ENCODE measurements at regions not wholly inside any gene's neighbourhood (a gene's known extent, or its start where the extent isn't known, plus 50 kb on each side); places are given as distances from the start of the nearest gene placed in this dataset.

- no peak for ATAC-seq
- no peaks in the 10 kb centered on the region for H3K9me3 Mint-ChIP-seq
Measured at GRCh38 chr6:45800911-45801310, 214.7 kb downstream of the CLIC5 start.

GRCh38 chr6:45795678-45796077 lies 220.0 kb downstream of the CLIC5 start:
- no peaks in the 10 kb centered on the region for H3K36me3 Mint-ChIP-seq (ENCODE audit: low read depth)
- no peak for TF ChIP-seq CTCF (IDR thresholded peaks at IDR 0.05)
- H3K27me3 Mint-ChIP-seq: peaks cover 7% of the 10 kb centered on the region
- CTCF ChIA-PET: interaction anchor here (0.9 to 1.3 kb wide), 2 partner anchors 15 to 126 kb away, joined by 3 to 4 read pairs; no protein-coding TSS in a partner anchor
- intact Hi-C loops (cut with micrococcal nuclease): no loop called here
- H3K27ac Mint-ChIP-seq: no peak overlapping the region
- POLR2A ChIA-PET: no interaction called here
- H3K4me3 Mint-ChIP-seq: no peak overlapping the region
- H3K9me3 Mint-ChIP-seq: no peaks in the 10 kb centered on the region
- ATAC-seq (no peak), DNase-seq (no peak)
- H3K4me1 Mint-ChIP-seq (ENCODE audit: low read depth): peaks cover under 1% of the 10 kb centered on the region

More at GRCh38 chr6:45800911-45801310, 214.7 kb downstream of the CLIC5 start:
- H3K27me3 Mint-ChIP-seq: peaks cover 7% of the 10 kb centered on the region
- no peak for TF ChIP-seq CTCF (IDR thresholded peaks at IDR 0.05)
- DNase-seq: no peak
- intact Hi-C loops (cut with micrococcal nuclease): loop anchor here (5.0 kb wide), 1 partner anchor 59 kb away; no protein-coding TSS in a partner anchor
- CTCF ChIA-PET: interaction anchor here (0.8 to 1.4 kb wide), 3 partner anchors 59 to 86 kb away, joined by 3 to 4 read pairs (median 3); no protein-coding TSS in a partner anchor
- peaks cover 20% of the 10 kb centered on the region for H3K4me1 Mint-ChIP-seq (ENCODE audit: low read depth)
- peak overlapping the region; percentile 29 for H3K27ac Mint-ChIP-seq
- no peaks in the 10 kb centered on the region for H3K36me3 Mint-ChIP-seq (ENCODE audit: low read depth)
- POLR2A ChIA-PET: interaction anchor here (2.5 kb wide), 1 partner anchor 31 kb away, joined by 5 read pairs; no protein-coding TSS in a partner anchor
- H3K4me3 Mint-ChIP-seq: no peak overlapping the region

- POLR2A ChIA-PET: no interaction called here
- TF ChIP-seq CTCF (IDR thresholded peaks at IDR 0.05): no peak
- no peak overlapping the region for H3K4me3 Mint-ChIP-seq
- ATAC-seq: no peak
- DNase-seq: no peak
- H3K4me1 Mint-ChIP-seq (ENCODE audit: low read depth): no peaks in the 10 kb centered on the region
- H3K36me3 Mint-ChIP-seq (ENCODE audit: low read depth): no peaks in the 10 kb centered on the region
- H3K27ac Mint-ChIP-seq: no peak overlapping the region
- CTCF ChIA-PET: no interaction called here
- no peaks in the 10 kb centered on the region for H3K9me3 Mint-ChIP-seq
- H3K27me3 Mint-ChIP-seq: peaks cover 7% of the 10 kb centered on the region
- intact Hi-C loops (cut with micrococcal nuclease): no loop called here
Measured at GRCh38 chr6:45794465-45794864, 221.2 kb downstream of the CLIC5 start.

GRCh38 chr6:45791211-45792168 lies 224.2 kb downstream of the CLIC5 start:
- no peak overlapping the region for H3K27ac Mint-ChIP-seq

More at GRCh38 chr6:45791211-45792168, 224.2 kb downstream of the CLIC5 start:
- ChIA-PET POLR2A (no interaction called here), CTCF (no interaction called here)
- ATAC-seq (no peak), DNase-seq (no peak)
- no peaks in the 10 kb centered on the region for H3K9me3 Mint-ChIP-seq
- no peaks in the 10 kb centered on the region for H3K4me1 Mint-ChIP-seq (ENCODE audit: low read depth)
- no peak overlapping the region for H3K4me3 Mint-ChIP-seq
- intact Hi-C loops (cut with micrococcal nuclease): no loop called here
- H3K36me3 Mint-ChIP-seq (ENCODE audit: low read depth): no peaks in the 10 kb centered on the region
- no peaks in the 10 kb centered on the region for H3K27me3 Mint-ChIP-seq
- no peak for TF ChIP-seq CTCF (IDR thresholded peaks at IDR 0.05)
